ENCODE measurements at regions not wholly inside any gene's neighbourhood (a gene's known extent, or its start where the extent isn't known, plus 50 kb on each side); places are given as distances from the start of the nearest gene placed in this dataset.
"Not testable (repeated sequence)": the region's sequence is repeated elsewhere in the genome, so short reads cannot be mapped to it uniquely, and the experiment has no call there.

DNA sequence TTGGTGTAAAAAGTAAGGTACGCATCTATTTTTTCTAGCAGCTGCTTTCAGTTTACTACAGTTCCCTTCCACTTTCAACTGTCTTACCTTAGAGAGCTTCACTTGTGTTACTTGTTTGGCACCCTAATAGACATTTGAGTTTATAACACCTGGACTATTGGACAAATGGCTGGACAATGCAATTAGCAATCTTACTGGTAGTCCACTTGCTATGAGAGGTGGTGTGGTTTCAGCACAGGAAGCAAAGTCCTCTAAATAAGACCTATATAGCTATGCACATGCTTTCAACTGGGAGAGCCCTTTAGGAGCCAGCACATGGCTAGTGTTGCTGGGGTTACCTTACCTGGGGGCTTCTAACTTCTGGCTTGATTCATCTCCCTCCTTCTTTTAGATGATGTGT, 119.6 kb upstream of the RANBP3L start:
- DNase-seq (ENCODE audit: low spot score in 2 of 2), result no peak
- no peak for FAIRE-seq

DNA sequence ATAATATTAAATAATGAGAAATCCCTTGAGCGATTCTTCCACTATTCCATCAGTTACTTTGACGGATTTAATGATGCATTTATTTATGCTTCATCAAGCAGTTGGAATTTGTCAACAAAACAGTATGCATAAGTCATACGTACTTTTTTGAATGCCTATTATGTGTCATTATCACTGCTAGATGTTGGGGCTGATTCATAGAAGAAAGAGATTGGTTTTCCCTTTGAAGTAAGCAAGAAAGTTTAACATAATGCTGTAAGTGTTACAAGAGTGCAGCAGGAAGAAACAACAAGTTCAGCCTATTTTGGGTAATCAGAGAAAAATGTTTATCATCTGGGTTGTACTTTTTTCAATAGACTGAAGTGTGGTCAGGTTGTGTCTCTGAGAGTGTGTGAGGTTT, 121.2 kb upstream of the RANBP3L start:
- no peak for DNase-seq (ENCODE audit: low spot score in 2 of 2)
- no peak for FAIRE-seq

DNA sequence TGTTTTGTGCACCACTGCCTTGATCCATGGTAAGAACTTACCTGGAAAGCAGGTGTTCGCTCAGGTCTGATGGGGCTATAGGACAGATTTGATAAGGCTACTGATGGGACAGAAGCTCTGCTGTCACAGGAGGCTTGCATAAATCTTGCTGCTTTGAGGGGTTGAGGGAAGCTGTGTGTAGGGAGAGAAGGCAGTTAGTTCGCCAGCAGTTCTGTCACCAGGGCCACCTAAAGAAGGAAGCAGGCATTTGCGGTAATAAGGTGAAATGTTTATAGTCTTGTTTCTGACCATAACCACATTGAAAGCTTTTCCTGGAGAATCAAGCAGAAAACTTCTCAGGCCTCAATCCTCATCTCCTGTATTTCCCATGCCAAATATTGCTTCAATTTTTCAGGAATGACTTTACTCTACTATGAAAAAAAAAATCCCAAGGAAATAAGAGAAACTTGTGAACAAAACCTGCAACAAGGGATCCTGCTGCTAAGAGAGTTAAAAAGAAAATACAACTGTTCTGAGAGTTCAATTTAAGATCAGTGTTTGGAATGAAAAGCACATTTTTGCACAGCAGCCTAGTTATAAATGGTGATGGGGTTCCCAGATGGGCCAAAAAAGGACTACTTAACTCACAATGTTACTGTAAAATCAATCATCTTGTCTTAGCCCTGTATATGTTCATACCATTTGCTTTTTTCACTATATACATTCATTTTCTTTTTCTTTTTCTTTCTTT, 122.0 kb upstream of the RANBP3L start:
- no peak for FAIRE-seq
- no peak for DNase-seq (ENCODE audit: low spot score in 2 of 2)

DNA sequence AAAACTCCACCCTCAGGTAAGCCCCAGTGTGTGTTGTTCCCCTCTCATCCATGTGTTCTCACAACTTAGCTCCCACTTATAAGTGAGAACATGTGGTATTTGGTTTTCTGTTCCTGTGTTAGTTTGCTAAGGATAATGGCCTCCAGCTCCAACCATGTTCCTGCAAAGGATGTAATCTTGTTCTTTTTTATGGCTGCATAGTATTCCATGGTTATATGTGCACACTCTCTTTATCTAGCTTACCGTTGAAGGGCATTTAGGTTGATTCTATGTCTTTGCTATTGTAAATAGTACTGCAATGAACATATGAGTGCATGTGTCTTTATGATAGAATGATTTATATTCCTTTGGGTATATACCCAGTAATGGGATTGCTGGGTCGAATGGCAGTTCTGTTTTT, 124.4 kb upstream of the RANBP3L start:
- not testable (repeated sequence) for DNase-seq (ENCODE audit: low spot score in 2 of 2); FAIRE-seq

DNA sequence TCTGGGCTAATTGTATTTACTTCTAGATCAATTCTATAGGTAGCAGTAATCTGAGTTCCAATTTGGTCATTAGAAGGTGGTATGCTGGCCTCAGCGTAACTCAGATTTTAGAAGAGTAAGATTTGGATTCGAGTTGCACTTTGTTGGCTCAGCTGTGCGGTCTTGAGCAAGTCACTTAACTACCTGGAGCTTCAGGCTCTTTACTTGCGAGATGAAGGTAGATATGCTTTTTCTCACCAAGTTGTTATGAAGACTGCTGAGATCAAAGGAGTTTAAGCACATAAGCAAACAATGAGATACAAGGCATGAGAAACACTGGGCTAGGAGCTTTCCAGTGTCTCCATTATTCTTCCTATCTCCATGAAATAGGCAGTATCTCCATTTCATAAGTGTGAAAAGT, 133.8 kb upstream of the RANBP3L start:
- no peak for FAIRE-seq

DNA sequence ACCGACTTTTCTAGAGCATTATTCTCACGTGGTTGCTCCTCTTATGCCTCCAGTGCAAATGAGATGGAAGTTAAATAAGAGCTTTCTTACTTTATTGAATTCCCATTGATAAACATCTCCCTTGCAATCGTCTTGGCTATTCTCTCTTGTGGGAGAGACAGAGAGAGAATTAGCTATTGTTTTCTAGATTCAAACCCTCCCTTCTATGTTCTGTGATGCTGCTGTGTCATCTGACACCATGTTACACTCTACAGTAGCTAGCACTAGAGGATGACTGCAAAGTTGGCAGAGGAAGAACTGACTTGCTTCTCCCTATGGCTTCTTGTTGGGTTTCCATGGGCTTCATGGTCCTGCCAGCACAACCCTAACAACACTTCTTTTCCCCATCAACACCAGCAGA, 134.6 kb upstream of the RANBP3L start:
- no peak for FAIRE-seq
- DNase-seq (ENCODE audit: low spot score in 2 of 2), result no peak

More for the DNA sequence above, 133.8 kb upstream of the RANBP3L start:
- DNase-seq (ENCODE audit: low spot score in 2 of 2), result no peak

DNA sequence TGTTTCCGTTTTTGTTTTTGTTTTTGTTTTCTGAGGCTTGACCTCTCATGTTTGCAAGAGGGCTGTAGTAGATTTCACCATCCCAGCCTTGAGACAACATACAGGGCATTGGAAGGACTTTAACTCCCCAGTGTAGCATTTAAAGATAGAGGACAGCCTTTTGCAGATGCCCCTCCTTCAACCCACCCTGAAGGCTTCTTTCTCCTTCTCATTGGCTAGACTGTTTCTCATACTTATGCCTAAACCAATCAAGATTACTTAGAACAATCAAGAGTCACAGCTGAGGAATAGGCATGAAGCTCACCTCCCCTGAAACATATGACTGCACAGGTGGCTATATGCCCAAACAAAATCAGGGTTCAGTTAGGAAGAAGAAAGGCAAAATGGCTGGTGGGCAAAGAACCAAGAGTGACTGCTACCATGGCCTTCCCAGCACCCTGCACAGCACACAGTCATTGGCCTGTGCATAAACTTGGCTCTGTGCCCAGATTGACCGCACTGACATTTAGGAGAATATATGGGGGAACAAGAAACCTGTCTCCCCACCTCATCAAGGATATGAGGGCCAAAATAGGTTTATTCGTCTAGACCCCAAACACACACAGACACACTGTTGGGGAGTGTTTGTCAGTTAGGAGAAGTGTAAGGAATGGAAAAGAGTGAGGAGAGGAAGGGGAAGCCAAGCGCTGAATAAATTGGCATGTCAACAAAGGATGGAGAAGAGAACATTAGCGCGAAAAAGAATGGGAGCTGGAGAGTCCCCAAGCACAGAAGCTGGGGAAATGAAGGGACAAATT, 137.3 kb upstream of the RANBP3L start:
- DNase-seq (ENCODE audit: low spot score in 2 of 2) (no peak), FAIRE-seq (no peak)

DNA sequence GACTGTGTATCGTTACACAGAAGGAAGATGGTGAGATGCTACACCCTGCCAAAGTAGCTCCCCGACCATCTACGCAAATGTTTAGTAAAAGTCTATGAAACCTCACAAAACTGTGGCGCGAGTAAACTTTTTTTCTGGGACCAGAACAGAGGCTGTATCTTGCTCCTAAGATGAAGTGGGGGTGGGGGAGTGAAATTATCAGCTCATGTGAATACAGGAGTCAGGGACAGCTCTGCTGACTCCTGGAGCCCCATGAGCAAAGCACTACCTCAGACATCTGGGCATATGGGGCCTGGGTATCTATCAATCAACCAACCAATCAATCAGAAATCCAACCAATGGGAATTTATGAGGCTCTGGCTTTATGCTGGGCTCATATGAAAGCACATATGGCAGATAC, 138.6 kb upstream of the RANBP3L start:
- no peak for DNase-seq (ENCODE audit: low spot score in 2 of 2)
- FAIRE-seq, result no peak

DNA sequence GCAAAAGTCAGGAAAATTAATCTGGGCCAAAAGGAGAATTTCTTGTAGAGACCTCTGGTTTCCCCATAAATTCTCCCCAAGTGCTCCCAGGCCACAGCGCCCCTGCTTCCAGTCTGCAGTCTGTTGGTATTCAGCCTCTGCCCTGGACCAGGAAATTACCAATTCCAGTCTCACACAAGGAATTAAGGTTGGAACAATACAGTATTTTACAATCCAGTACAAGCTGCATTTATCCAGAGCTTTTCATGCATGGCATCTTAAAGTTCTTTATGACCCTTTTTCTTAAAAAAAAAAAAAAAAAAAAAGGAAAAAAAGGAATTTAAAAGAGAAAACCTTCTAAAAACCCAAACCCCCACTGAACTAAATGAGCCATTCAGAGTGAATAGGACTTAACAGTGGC, 139.6 kb upstream of the RANBP3L start:
- DNase-seq (ENCODE audit: low spot score in 2 of 2), result no peak

DNA sequence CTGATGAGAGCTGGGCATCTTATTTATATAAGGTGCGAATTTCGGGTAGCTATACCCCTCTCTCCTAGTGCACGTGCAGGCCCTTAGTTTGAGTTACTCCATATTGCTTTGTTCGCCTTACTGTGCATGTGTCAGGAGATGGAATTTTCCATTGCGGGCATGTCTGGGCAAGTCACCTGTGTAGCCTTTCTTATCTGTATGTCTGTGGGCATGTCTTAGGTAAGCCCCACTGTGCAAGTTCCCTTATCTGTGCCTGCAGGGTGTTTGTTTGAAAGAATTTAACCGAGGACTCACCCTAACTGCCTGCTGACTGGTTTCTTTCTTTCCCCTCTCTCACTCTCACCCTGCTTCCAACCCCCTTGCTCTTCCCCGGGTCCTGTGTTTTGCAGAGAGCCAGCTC, 140.7 kb upstream of the RANBP3L start:
- DNase-seq (ENCODE audit: low spot score in 2 of 2) (no peak), FAIRE-seq (no peak)

More for the DNA sequence above, 139.6 kb upstream of the RANBP3L start:
- FAIRE-seq, result no peak

DNA sequence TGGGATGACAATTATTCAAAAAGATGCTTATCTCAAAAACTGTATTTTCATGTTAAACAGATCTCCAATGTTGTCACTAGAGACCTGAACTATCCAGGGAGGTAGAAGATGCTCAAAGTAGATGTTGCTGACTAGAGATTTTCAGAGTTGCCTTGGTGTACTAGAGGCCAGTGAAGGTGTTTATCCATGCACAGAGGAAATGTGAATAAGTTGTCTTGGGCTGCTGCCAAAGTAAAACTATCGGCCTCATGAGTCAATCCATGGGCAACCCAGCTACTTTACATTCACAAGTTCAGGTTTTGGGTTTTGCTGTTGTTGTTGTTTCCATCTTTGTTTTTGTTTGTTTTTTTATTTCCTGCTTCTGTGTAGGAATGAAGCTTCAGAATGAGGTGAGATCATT, 141.1 kb upstream of the RANBP3L start:
- FAIRE-seq (no peak), DNase-seq (ENCODE audit: low spot score in 2 of 2) (no peak)

DNA sequence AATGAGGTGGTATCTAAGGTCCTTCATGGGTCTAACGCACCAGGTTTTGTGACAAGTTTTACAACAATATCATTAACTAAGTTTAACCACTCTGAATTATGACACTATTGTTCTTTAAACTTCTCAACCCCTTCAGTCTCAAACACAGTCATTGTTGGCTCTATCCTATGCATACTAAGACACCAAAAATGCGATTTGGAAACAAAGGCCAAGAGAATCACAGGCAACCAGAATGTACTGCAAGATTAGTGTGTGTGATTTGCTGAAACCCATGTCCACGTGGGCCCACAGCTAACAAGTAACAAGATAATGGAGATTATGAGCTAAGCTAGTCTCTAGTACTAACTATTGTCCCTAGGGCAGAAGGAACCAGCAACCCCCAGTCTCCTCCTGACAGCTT, 142.2 kb upstream of the RANBP3L start:
- DNase-seq (ENCODE audit: low spot score in 2 of 2), result no peak
- FAIRE-seq, result no peak

DNA sequence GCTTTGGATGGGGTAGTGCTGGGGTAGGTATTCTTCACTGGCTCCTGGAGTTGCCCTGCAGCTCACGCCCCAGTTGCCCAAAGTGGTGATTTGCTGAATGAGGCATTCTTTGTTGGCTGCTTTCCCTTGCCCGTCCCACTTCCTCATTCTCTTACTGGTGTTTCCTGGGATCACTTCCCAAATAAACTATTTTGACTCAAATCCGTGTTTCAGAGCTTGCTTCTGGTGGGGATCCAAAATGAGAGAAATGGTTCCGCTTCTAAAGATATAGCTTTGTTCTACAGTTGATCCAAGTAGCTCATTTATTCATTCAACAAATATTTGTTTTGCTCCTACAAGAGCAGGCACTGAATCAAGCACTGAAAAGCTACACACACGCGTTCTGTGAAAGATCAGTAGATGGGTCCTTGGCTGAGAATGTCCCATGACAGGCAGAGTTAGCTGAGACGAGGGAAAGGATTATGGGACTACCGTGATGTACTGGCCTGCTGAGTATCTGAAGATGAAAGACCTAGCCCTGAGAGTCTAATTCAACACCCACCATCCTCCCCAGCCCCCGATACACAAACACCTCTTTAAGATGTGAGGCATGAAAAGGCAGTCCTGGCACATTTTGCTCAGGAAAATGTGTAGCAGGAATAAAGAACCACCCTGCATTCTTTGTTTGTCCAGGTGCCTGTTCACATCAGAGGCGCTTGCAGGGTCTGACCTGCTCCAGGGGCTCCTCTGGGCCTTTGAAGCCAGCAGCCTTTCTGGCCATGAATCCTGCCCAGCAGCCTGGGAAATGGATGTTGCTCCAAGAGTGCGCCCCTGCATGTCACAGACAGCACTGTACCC, 143.1 kb upstream of the RANBP3L start:
- DNase-seq (ENCODE audit: low spot score in 2 of 2) (peak in 1 of 2 donors; percentile 26), FAIRE-seq (no peak)

DNA sequence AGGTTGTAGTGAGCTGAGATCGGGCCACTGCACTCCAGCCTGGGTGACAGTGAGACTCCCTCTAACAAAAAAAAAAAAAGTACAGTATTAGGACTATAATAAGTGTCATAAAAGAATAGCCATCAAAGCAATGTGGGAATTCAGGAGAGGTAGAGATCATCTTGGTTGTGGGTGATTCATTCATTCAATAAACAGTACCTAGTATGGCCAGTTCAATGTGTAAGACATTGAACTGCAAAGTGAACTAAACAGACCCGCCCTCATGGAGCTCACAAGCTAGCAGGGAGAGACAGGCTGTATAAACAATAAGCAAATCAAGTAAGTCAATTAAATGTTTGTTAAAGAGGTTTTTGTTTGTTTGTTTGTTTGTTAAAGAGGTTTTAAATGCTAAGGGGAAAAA, 146.1 kb upstream of the RANBP3L start:
- DNase-seq (ENCODE audit: low spot score in 2 of 2) (no peak), FAIRE-seq (no peak)

DNA sequence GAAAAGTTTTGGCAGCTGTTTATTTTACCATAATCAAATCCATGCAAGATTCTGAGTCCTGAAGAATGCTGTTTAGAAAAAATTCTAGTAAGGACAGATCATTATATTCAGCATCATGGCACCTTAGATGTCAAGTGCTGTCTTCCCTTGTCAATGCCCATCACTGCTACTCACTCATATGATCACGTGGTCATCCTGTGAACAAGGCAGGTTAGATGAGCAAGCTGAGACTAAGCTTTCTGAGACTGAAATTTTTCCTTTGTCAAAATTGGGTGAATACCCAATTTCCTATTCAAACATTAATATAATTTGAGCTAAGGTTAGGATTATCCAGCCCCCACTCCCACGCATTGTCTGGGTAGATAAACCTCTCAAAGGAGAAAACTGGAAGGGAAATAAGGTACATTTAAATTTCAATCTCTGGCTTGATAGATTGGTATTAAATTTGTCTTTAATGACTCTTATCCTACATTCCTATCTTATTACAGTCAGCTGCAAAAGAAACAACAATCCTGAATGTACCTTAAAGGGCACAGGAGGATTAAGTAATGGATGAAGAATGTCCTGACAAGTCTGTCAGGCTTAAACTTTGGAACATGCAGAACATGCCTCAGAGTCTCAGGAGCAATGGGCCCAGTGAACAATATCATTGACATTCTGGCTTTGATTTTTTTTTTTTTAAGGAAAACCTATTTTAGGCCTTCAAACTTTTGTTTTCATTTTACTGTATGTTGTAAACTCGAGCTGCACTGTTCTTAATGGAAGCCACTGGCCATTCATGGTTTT, 148.7 kb upstream of the RANBP3L start:
- DNase-seq (ENCODE audit: low spot score in 2 of 2), result no peak
- no peak for FAIRE-seq

DNA sequence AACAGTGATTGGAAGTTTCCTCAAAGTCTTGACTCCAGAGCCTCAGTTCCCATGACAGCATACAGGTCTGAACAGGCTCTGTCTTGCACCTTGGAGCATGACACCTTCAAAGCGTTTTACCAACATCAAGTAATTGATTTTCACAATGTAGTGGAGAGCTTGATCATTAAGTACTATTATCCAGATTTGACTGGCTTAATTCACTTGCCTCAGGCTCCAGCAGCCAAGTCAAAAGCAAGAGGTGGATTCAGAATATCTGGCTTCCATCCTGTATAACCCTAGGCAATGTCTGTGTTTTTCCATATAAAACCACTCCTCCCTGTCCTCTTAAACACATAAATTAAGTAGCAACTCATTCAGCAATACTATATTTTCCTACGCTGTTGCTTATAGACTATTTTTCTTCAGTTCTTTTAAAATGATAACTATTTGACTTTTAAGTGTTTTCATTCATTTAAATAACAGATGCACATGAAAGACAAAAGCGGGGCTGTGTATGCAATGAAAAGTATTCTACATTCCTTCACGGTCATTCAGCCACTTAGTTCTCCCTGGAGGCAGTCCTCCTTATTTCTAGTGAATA, 150.8 kb upstream of the RANBP3L start:
- FAIRE-seq (no peak), DNase-seq (ENCODE audit: low spot score in 2 of 2) (no peak)

DNA sequence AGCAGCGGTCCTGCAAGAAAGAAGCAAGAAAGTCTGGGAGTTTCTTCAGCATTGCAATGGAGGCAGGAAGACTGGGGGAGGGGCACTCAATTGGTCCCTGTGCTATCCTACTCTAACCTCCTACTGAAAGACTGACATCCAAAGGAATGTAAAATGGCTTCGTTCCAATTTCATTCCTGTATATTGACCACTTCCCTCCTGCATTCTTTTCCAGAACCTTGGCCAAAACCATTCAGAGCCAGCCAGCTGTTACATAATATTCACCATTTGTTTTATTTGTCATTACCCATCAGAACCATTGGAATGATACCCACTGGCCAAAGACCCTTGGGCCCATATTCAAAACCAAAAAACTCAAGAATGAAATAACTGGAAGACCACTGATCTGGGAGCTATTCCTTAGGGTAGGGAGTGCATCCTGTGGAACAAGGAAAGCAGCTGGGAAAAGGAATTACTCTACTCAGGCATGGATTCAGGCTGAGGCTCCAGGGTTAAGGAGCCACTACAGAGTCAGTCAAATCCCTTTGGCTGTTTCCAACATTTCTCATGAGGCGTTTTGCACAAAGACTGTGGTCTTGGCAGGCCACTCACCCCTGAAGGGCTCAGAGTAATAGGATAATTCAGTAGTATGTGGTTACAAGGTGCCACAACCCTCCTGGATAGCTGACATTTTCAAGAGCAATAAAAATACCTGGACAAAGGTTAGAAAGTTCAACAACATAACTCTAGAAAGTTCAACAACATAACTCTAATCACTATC, 148.7 kb upstream of the SLC1A3 start:
- FAIRE-seq, result no peak
- no peak for DNase-seq (ENCODE audit: low spot score in 2 of 2)

DNA sequence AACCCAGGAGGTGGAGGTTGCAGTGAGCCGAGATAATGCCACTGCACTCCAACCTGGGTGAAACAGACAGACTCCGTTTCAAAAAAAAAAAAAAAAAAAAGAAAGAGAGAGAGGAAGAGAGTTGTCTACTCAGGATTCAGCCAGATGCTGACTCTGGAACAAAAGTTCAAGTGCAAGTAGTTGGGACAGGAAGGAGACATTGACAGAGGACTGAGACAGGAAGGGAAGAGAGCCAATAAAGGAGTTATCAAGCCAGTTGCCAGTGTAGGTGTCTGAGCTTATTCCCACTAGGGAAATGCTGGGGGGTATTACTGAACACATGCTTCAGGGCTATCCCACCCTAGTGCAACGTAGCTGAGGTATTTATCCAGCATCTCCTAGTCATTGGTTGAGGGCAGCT, 147.7 kb upstream of the SLC1A3 start:
- FAIRE-seq (no peak), DNase-seq (ENCODE audit: low spot score in 2 of 2) (no peak)

All from frontal cortex (tissue), 3 donors.